ENCODE measurements at regions not wholly inside any gene's neighbourhood (a gene's known extent, or its start where the extent isn't known, plus 50 kb on each side); places are given as distances from the start of the nearest gene placed in this dataset.

GRCh38 chr11:134714021-134714656, 302.1 kb upstream of the B3GAT1 start:
- intact Hi-C loops (cut with micrococcal nuclease; ENCODE audit: unreplicated experiment): no loop called here
- no peak for TF ChIP-seq SIN3A (IDR thresholded peaks at IDR 0.05; ENCODE audit: borderline replicate concordance, insufficient read depth, low read depth, low read length)
- no peak for TF ChIP-seq CTCF (IDR thresholded peaks at IDR 0.05)
- no peak for TF ChIP-seq REST (IDR thresholded peaks at IDR 0.05; ENCODE audit: insufficient read depth in 1 of 2, low read depth in 2 of 2, low read length in 1 of 2)
- no peak for TF ChIP-seq TCF7L2 (IDR thresholded peaks at IDR 0.05; ENCODE audit: low read depth, low read length)
- TF ChIP-seq POLR2AphosphoS5 (IDR thresholded peaks at IDR 0.05; ENCODE audit: low read depth, low read length): no peak
- Histone ChIP-seq H3K36me3 (ENCODE audit: control insufficient read depth, insufficient read depth, low read length) (no peaks in the 10 kb centered on the region), H3K4me3 (ENCODE audit: low read depth in 2 of 2, low read length in 2 of 2) (no peak overlapping the region), H3K27me3 (ENCODE audit: control insufficient read depth, insufficient read depth, low read length) (peaks cover 26% of the 10 kb centered on the region), H3K27ac (ENCODE audit: low read length) (no peak overlapping the region), H3K9me3 (ENCODE audit: control insufficient read depth, insufficient read depth, low read depth, low read length) (no peaks in the 10 kb centered on the region), H3K4me1 (ENCODE audit: control insufficient read depth, insufficient read depth, low read length) (no peaks in the 10 kb centered on the region)
- in situ Hi-C loops (cut with HindIII; ENCODE audit: low pct_unique_long_range_greater_than_20kb, low sequenced_read_pairs): no loop called here
- BruUV-seq (replicated peaks): no TSS peak
- CTCF ChIA-PET: no interaction called here
- POLR2A ChIA-PET: no interaction called here
- ATAC-seq (no peak), DNase-seq (ENCODE audit: low read depth, low spot score) (no peak)

DNA sequence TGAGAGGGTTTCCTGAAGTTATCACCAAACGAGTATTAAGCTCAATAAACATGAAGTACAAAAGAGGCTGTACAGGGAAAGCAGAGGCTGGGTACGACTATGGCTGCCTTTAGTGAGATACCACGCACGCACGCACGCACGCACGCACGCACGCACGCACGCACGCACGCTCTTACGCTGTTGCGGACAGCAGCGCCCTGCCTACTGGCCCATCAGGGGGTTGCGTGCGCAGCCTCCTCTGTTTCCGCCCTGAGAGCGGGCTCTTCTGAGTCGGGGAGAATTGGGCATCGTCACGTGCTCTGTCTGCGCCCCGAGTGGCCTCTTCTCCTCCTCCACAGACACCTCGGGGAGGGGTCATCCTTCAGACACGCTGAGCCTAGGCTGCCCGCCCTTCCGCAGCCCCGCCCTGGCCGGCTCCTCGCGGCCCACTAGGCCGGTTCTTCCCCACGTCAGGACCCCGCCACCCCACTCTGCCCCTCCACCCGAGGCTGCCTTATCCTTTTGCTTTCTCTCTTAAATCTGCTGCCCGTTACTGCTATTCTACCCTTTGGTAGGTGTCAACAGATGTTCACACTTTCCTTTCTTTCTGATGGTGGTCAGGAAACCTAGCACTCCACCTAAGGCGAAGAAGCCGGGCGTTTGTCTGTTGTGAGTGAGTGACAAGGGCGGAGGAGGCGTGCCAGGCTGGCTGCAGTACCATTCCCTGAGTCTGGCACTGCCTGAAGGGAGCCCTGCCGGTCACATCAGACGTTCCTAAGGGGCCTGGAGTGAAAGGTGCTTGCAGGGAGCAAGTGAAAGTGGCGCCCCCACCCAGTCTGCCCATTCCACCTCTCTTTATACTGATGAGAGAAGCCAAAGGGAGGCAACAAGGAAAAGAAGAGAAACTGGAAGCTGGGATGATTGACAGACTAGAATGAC, 300.4 kb upstream of the B3GAT1 start:
- no peaks in the 10 kb centered on the region for H3K36me3 ChIP-seq (ENCODE audit: control insufficient read depth, insufficient read depth, low read length)
- peaks cover 19% of the 10 kb centered on the region for H3K27me3 ChIP-seq (ENCODE audit: control insufficient read depth, insufficient read depth, low read length)
- in situ Hi-C loops (cut with HindIII; ENCODE audit: low pct_unique_long_range_greater_than_20kb, low sequenced_read_pairs): no loop called here
- TF ChIP-seq REST (IDR thresholded peaks at IDR 0.05; ENCODE audit: insufficient read depth in 1 of 2, low read depth in 2 of 2, low read length in 1 of 2): no peak
- TF ChIP-seq TCF7L2 (IDR thresholded peaks at IDR 0.05; ENCODE audit: low read depth, low read length): no peak
- TF ChIP-seq CTCF (IDR thresholded peaks at IDR 0.05): no peak
- no peak for TF ChIP-seq SIN3A (IDR thresholded peaks at IDR 0.05; ENCODE audit: borderline replicate concordance, insufficient read depth, low read depth, low read length)
- no peak for TF ChIP-seq POLR2AphosphoS5 (IDR thresholded peaks at IDR 0.05; ENCODE audit: low read depth, low read length)
- no peak for DNase-seq (ENCODE audit: low read depth, low spot score)
- no peaks in the 10 kb centered on the region for H3K9me3 ChIP-seq (ENCODE audit: control insufficient read depth, insufficient read depth, low read depth, low read length)
- no peak overlapping the region for H3K27ac ChIP-seq (ENCODE audit: low read length)
- intact Hi-C loops (cut with micrococcal nuclease; ENCODE audit: unreplicated experiment): no loop called here
- CTCF ChIA-PET: no interaction called here
- no peaks in the 10 kb centered on the region for H3K4me1 ChIP-seq (ENCODE audit: control insufficient read depth, insufficient read depth, low read length)
- BruUV-seq (replicated peaks): no TSS peak
- peak; percentile 62; the same call in 1 of the 2 replicates for ATAC-seq
- no peak overlapping the region for H3K4me3 ChIP-seq (ENCODE audit: low read depth in 2 of 2, low read length in 2 of 2)
- POLR2A ChIA-PET: no interaction called here

Measured in Panc1 (cell line).